ENCODE measurements at regions not wholly inside any gene's neighbourhood (a gene's known extent, or its start where the extent isn't known, plus 50 kb on each side); places are given as distances from the start of the nearest gene placed in this dataset.
"Not testable (repeated sequence)": the region's sequence is repeated elsewhere in the genome, so short reads cannot be mapped to it uniquely, and the experiment has no call there.

DNA sequence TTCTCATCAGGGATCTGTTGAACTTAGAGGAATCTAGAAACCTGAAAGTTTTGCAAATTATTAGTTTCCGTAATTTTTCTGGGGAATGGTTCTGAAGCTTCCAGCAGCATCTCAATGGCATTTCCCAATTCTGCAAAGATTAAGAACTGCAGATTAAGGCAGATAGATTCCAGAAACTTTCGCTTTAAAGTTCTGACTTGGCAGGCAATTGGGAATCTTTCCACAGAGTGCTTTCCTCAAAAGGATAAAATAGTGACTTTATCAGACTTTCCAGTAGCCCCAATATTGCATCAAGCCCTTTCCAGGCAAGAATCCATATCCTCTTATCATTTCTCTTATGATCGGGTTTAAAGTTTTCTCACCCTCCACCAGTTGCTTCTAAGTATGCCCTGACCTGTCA, 261.1 kb downstream of the FNDC1 start:
- Mint-ChIP-seq H3K4me1 (no peaks in the 10 kb centered on the region), H3K4me3 (no peak overlapping the region), H3K27me3 (peaks cover 4% of the 10 kb centered on the region), H3K36me3 (no peaks in the 10 kb centered on the region), H3K27ac (no peak overlapping the region), H3K9me3 (ENCODE audit: low read depth) (peaks cover 5% of the 10 kb centered on the region)
- DNase-seq (no peak), ATAC-seq (no peak)
- CTCF ChIA-PET: no interaction called here

DNA sequence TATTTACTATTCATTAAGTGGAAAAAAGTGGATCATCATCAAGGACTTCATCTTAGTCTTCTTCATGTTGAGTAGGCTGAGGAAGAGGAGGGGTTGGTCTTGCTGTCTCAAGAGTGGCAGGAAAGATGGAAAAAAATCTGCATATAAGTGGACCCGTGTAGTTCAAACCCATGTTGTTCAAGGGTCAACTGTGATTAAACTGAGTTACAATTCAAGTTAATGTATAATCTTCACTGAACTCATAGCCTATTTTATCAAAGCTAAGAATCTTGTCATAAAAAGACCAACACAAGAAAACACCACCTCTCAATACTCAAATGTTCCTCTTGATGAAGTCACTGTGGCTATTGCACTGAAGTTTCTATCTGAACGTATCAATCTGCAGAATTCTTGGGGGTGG, 260.2 kb downstream of the FNDC1 start:
- no peaks in the 10 kb centered on the region for H3K4me1 Mint-ChIP-seq
- ATAC-seq: no peak
- CTCF ChIA-PET: no interaction called here
- peaks cover 4% of the 10 kb centered on the region for H3K27me3 Mint-ChIP-seq
- H3K4me3 Mint-ChIP-seq: no peak overlapping the region
- no peak for DNase-seq
- no peaks in the 10 kb centered on the region for H3K36me3 Mint-ChIP-seq
- no peak overlapping the region for H3K27ac Mint-ChIP-seq
- peaks cover 5% of the 10 kb centered on the region for H3K9me3 Mint-ChIP-seq (ENCODE audit: low read depth)

DNA sequence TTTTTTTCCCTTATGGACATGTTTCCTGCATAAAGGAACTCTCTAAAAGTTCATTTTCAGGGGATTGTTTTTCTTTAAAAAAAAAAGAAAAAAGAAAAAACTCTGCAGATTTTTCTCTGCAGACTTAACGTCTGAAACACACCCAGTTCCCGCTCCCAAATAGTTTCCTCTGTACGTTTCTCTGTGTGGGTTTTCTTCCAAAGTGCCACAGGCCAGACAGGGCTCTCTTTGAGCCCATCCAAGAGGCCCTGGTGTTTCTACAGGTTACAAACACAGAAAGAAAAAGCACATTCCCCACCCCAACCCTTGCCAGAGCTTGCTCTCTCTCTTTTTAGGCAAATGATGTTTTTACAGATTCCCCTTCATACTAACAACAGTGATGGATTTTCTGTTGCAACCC, 258.6 kb downstream of the FNDC1 start:
- ATAC-seq (no peak), DNase-seq (no peak)
- Mint-ChIP-seq H3K9me3 (ENCODE audit: low read depth) (no peaks in the 10 kb centered on the region), H3K27ac (no peak overlapping the region), H3K4me3 (no peak overlapping the region), H3K36me3 (no peaks in the 10 kb centered on the region), H3K27me3 (peaks cover 4% of the 10 kb centered on the region), H3K4me1 (no peaks in the 10 kb centered on the region)
- CTCF ChIA-PET: interaction anchor here (0.7 kb wide), 1 partner anchor 32 kb away, joined by 3 read pairs; no protein-coding TSS in a partner anchor

DNA sequence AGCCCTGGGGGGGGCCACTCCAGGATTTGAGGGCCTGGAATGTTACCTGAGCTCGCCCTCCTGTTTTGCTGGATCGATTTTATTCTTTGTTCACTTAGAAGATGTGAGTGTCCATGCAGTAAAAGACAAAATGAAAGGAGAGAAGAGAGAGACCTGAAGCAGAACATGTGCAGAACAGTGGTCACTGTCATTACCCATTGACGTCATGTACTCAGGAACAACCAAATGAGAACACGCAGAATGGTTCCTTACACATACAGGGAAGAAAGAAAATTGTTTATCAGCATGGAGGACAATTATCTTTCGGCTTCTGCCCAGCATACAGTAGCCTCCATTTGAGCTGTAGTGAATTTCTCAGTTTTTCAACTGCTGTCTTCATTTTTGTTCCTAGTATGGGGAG, 258.1 kb downstream of the FNDC1 start:
- no peak overlapping the region for H3K27ac Mint-ChIP-seq
- peaks cover 4% of the 10 kb centered on the region for H3K27me3 Mint-ChIP-seq
- DNase-seq: no peak
- no peak overlapping the region for H3K4me3 Mint-ChIP-seq
- H3K9me3 Mint-ChIP-seq (ENCODE audit: low read depth): no peaks in the 10 kb centered on the region
- H3K4me1 Mint-ChIP-seq: no peaks in the 10 kb centered on the region
- CTCF ChIA-PET: interaction anchor here (0.7 kb wide), 1 partner anchor 32 kb away, joined by 3 read pairs; no protein-coding TSS in a partner anchor
- H3K36me3 Mint-ChIP-seq: no peaks in the 10 kb centered on the region
- no peak for ATAC-seq

DNA sequence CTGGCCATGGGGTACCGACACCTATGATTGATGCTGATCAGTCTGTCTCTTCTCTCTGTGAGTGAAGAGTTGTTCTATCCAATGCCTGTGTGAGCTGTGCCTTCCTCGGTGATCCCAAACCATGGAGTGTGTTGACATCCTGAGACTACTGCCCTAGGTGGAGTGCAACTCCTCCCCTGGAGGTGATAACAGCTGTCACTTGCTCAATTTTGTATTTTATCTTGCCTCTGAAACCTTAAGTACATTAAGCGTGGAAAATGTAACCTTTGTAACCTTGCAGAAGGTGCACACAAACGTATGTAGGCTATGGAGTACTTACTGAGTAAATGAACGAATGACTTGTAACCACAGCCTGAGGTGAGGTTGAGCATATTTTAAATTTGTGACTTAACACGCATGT, 256.2 kb downstream of the FNDC1 start:
- Mint-ChIP-seq H3K4me1 (no peaks in the 10 kb centered on the region), H3K27ac (no peak overlapping the region), H3K4me3 (no peak overlapping the region), H3K36me3 (no peaks in the 10 kb centered on the region), H3K9me3 (ENCODE audit: low read depth) (no peaks in the 10 kb centered on the region), H3K27me3 (peaks cover 4% of the 10 kb centered on the region)
- DNase-seq: no peak
- CTCF ChIA-PET: no interaction called here
- ATAC-seq: no peak

DNA sequence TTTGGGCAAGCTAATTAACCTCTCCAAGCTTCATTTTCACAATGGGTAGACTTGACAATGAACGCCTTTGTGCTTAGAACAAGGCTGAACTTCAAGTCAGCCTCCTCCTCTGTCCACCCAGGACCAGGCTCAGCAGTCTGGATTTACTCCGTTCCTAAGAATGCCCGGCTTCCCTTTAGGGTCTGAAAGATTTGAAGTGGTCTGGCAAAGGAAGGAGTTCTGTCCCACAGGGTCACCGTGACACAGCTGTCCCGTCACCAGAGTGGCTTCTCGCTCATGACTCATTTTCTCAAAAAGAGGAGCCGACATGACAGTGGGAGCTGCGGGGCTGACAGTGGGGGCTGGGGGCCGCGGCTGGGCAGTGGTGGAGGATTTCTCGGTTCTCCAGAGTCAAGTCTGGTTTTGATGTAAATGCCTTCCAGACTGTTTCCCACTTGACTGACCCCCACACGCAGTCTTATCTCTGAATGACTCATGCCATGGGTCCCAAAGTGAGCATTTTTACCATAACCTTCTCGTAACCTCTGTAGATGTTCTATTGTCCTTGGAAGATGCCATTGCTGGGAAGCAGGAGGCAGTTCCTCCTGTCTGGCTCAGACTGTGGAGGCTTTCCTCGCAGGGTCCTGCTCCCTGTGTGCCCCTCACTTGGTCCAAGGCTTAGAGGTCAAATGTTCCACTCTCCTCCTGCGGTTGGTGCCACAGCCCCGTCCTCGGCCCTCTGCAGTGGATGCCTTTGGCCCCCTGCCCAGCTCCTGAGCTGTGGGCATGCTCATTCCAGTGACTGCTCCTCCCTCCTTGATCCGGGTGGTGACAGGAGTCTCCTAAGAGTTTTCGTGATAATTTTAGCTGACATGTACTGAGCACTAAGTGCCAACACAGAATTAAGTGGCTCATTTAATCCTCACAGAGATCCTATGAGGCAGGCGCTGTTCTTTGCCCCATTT, 253.1 kb downstream of the FNDC1 start:
- H3K27ac Mint-ChIP-seq: no peak overlapping the region
- H3K36me3 Mint-ChIP-seq: no peaks in the 10 kb centered on the region
- H3K9me3 Mint-ChIP-seq (ENCODE audit: low read depth): no peaks in the 10 kb centered on the region
- no peak overlapping the region for H3K4me3 Mint-ChIP-seq
- H3K27me3 Mint-ChIP-seq: no peaks in the 10 kb centered on the region
- ATAC-seq (no peak), DNase-seq (no peak)
- H3K4me1 Mint-ChIP-seq: no peaks in the 10 kb centered on the region
- CTCF ChIA-PET: no interaction called here

DNA sequence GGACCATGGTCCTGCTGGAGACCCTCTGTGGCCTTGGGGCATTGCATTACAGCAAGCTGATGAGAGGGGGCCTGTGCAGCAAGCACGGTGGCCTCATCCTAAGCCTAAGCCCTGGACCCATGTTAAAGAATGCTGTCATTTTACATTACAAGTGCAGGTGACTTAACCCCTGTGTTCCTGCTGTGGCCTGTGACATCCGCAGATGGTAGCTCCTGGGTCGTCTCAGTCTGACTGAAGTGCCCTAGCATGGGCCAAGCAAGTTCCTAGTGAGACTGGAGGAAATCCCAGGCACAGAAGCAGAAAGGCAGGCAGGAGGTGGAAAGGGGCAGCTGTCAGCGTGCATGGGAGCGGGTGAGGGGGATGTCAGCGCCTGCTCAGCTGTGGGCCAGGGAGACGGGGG, 252.4 kb downstream of the FNDC1 start:
- H3K27ac Mint-ChIP-seq: no peak overlapping the region
- no peak overlapping the region for H3K4me3 Mint-ChIP-seq
- no peaks in the 10 kb centered on the region for H3K36me3 Mint-ChIP-seq
- H3K9me3 Mint-ChIP-seq (ENCODE audit: low read depth): peaks cover 2% of the 10 kb centered on the region
- CTCF ChIA-PET: no interaction called here
- DNase-seq (no peak), ATAC-seq (no peak)
- H3K4me1 Mint-ChIP-seq: no peaks in the 10 kb centered on the region
- no peaks in the 10 kb centered on the region for H3K27me3 Mint-ChIP-seq

DNA sequence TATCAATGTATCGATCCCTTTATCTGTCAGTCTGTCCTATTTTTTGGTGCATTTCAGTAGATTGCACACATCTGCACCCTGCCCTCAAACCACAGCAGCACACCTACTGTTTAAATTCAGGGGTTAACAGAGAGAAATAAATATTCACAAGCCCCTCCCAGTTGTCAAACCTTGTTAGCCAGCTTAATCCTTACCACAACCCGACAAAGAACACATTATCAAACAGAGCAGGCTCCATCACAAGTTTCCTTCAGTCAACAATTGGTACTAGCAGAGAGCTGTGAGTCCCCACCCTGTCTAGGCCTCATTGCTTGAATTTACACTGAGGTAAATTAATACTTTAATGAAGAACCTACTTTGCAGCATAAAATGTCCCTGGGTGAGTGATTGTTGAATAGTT, 249.8 kb downstream of the FNDC1 start:
- Mint-ChIP-seq H3K9me3 (ENCODE audit: low read depth) (peaks cover 7% of the 10 kb centered on the region), H3K27ac (no peak overlapping the region), H3K4me1 (no peaks in the 10 kb centered on the region), H3K27me3 (peaks cover 3% of the 10 kb centered on the region), H3K4me3 (no peak overlapping the region), H3K36me3 (no peaks in the 10 kb centered on the region)
- ATAC-seq: no peak
- CTCF ChIA-PET: no interaction called here
- no peak for DNase-seq

DNA sequence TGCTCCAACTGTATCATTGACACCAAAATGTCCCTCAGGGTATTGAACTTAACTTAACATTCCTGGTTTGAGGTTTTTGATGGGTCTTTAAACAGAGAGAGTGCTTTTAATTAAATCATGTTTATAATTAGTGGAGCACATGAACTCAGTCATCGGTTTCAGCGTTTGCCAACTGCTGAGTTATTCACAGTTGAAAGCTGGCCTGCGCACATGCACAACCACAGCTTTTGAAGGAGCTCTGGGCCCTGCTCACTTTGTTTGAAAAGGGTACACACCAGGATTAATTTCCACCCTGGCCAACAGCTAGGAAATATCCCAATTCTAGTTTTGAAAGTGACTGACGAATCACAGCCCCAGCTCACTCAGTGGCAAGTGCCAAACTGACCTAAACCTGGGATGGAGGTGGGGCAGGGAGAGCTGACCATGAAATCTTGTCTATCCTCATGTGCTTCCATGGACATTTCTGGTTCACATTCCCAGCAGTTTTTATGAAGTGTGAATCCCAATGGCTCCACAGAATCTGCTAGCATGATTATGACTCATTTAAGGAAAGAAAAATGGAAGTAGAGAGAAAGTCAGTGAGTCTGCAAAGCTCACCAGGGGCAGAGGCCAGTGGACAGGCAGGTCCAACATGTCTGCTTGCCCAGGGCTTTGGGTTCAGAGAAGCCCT, 247.8 kb downstream of the FNDC1 start:
- no peak for ATAC-seq
- DNase-seq: no peak
- Mint-ChIP-seq H3K4me3 (no peak overlapping the region), H3K36me3 (no peaks in the 10 kb centered on the region), H3K27ac (no peak overlapping the region), H3K9me3 (ENCODE audit: low read depth) (peaks cover 7% of the 10 kb centered on the region), H3K4me1 (no peaks in the 10 kb centered on the region), H3K27me3 (peaks cover 3% of the 10 kb centered on the region)
- CTCF ChIA-PET: no interaction called here

DNA sequence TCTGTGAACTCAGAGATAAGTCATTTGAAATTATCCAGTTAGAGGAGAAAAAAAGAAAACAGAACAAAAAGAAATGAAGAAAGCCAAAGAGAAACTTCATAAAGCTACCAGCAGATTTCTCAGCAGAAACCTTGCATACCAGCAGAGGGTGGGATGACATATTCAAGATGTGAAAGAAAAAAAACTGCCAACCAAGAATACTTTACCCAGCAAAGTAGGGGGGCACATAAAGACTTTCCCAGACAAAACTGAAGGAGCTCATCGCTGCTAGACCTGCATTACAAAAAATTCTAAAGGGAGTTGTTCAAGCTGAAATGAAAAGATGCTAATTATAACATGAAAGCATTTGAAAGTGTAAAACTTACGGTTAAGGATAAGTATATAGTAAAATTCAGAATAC, 246.3 kb downstream of the FNDC1 start:
- Mint-ChIP-seq H3K4me1 (no peaks in the 10 kb centered on the region), H3K27me3 (peaks cover 3% of the 10 kb centered on the region), H3K36me3 (no peaks in the 10 kb centered on the region), H3K9me3 (ENCODE audit: low read depth) (peaks cover 7% of the 10 kb centered on the region), H3K27ac (no peak overlapping the region), H3K4me3 (no peak overlapping the region)
- no peak for ATAC-seq
- CTCF ChIA-PET: no interaction called here
- no peak for DNase-seq

DNA sequence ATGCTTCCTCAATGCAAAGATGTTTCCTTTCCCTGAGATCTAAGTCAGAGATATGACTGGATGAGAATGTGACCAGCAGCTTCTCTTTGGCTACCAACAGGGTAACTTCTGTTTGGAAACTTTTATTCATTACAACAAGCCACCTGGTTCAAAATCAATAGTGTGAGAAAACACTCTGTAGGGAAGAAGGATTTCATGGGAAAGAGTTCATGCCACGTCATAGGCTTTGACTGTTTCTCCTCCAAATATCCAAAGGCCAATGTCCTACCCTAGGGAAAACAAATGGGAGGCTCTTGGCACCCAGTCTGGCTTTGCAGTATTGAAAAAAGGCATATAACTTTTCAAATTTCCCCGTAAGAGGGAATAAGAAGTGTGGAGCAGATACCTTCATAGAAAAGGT, 245.5 kb downstream of the FNDC1 start:
- H3K27me3 Mint-ChIP-seq: peaks cover 3% of the 10 kb centered on the region
- no peak overlapping the region for H3K27ac Mint-ChIP-seq
- no peaks in the 10 kb centered on the region for H3K36me3 Mint-ChIP-seq
- H3K9me3 Mint-ChIP-seq (ENCODE audit: low read depth): peaks cover 7% of the 10 kb centered on the region
- CTCF ChIA-PET: no interaction called here
- ATAC-seq (no peak), DNase-seq (no peak)
- H3K4me1 Mint-ChIP-seq: no peaks in the 10 kb centered on the region
- H3K4me3 Mint-ChIP-seq: no peak overlapping the region

DNA sequence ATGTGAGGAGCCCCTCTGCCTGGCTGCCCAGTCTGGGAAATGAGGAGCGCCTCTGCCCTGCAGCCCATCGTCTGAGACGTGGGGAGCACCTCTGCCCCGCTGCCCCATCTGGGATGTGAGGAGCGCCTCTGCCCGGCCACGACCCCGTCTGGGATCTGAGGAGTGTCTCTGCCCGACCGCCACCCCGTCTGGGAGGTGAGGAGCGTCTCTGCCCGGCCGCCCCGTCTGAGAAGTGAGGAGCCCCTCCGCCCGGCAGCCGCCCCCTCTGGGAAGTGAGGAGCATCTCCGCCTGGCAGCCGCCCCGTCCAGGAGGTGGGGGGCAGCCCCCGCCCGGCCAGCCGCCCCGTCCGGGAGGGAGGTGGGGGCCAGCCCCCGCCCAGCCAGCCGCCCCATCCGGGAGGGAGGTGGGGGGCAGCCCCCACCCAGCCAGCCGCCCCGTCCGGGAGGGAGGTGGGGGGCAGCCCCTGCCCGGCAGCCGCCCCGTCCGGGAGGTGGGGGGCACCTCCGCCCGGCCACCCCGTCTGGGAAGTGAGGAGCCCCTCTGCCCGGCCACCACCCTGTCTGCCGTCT, 238.1 kb downstream of the FNDC1 start:
- H3K27ac Mint-ChIP-seq; DNase-seq; H3K27me3 Mint-ChIP-seq; H3K36me3 Mint-ChIP-seq; H3K4me1 Mint-ChIP-seq; CTCF ChIA-PET; ATAC-seq; H3K9me3 Mint-ChIP-seq (ENCODE audit: low read depth); H3K4me3 Mint-ChIP-seq: not testable (repeated sequence)

DNA sequence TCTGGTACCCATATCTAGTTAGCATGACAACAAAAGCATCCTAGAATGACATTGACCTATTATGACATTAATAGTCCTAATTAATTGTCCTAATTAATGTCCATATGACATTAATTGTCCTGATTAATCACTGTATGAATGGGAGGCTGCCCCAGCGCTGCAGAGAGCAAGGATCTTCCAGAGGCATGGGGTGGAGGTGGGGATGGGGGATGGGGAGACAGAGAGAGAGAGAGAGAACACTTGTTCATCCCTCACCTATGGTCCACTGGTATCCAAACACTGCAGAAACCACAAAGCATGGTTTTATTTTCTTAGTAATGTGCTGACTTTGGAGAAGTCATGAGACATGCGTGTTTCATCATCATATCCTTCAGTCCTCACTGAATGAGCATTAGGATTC, 235.1 kb downstream of the FNDC1 start:
- H3K4me3 Mint-ChIP-seq: no peak overlapping the region
- ATAC-seq (no peak), DNase-seq (no peak)
- H3K4me1 Mint-ChIP-seq: no peaks in the 10 kb centered on the region
- no peaks in the 10 kb centered on the region for H3K27me3 Mint-ChIP-seq
- no peaks in the 10 kb centered on the region for H3K36me3 Mint-ChIP-seq
- H3K9me3 Mint-ChIP-seq (ENCODE audit: low read depth): no peaks in the 10 kb centered on the region
- no peak overlapping the region for H3K27ac Mint-ChIP-seq
- CTCF ChIA-PET: no interaction called here

DNA sequence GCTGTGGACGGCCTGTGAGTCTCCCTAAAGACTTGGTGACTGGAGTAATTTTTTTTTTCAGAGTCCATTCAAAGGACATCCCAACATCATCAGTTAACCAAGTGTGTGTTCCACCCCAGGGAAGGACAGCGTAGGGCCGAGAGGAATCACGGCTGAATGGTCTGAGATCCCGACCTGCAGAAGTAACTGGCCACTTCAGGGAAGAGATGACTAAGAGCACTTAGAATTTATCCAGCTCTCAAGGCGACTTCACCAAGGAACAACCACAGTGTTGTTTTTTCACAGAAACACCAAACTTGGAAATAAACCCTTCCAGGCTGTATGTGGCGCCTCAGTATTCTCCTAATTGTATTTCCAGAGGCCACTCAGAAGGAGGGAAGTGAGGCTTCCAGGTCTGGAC, 231.6 kb downstream of the FNDC1 start:
- CTCF ChIA-PET: no interaction called here
- DNase-seq (no peak), ATAC-seq (no peak)
- no peaks in the 10 kb centered on the region for H3K4me1 Mint-ChIP-seq
- H3K27ac Mint-ChIP-seq: no peak overlapping the region
- no peaks in the 10 kb centered on the region for H3K9me3 Mint-ChIP-seq (ENCODE audit: low read depth)
- no peaks in the 10 kb centered on the region for H3K27me3 Mint-ChIP-seq
- H3K36me3 Mint-ChIP-seq: no peaks in the 10 kb centered on the region
- H3K4me3 Mint-ChIP-seq: no peak overlapping the region
